SJCRH30 (cell line): ENCODE measurements at regions not wholly inside any gene's neighbourhood (a gene's known extent, or its start where the extent isn't known, plus 50 kb on each side); places are given as distances from the start of the nearest gene placed in this dataset.

Experiments used
- DNase-seq, 2 experiments: peaks; one replicate each; pipeline ENCODE4 v3.0.0-alpha.2; 2015 to 2020
- H3K27ac ChIP-seq: fragments of 250-450 bp; sonication (Bioruptor Pico); 2 replicates; pipeline ENCODE4 v1.5.1; 2020; ENCODE audit warnings: mild to moderate bottlenecking, moderate library complexity
- H3K27me3 ChIP-seq: fragments of 250-450 bp; sonication (Bioruptor Pico); 2 replicates; pipeline ENCODE4 v1.5.1; 2020; ENCODE audit warnings: mild to moderate bottlenecking, moderate library complexity
- H3K36me3 ChIP-seq: fragments of 250-450 bp; sonication (Bioruptor Pico); 2 replicates; pipeline ENCODE4 v1.5.1; 2020; ENCODE audit warnings: mild to moderate bottlenecking, moderate library complexity
- H3K4me1 ChIP-seq: fragments of 250-450 bp; sonication (Bioruptor Pico); 2 replicates; pipeline ENCODE4 v1.5.1; 2020; ENCODE audit warnings: mild to moderate bottlenecking, moderate library complexity
- H3K4me3 ChIP-seq: fragments of 250-450 bp; sonication (Bioruptor Pico); 2 replicates; pipeline ENCODE4 v1.5.1; 2020; ENCODE audit warnings: mild to moderate bottlenecking, moderate library complexity
- H3K9me3 ChIP-seq: fragments of 250-450 bp; sonication (Bioruptor Pico); replicated peaks from 2 replicates; pipeline ENCODE4 v1.5.1; 2020; ENCODE audit warnings: mild to moderate bottlenecking, moderate library complexity

GRCh38 chr9:18015116-18015515 lies 436.2 kb downstream of the SH3GL2 start:
- no peak for DNase-seq
- Histone ChIP-seq H3K4me1 (no peaks in the 10 kb centered on the region), H3K36me3 (no peaks in the 10 kb centered on the region), H3K27ac (no peak overlapping the region), H3K27me3 (no peaks in the 10 kb centered on the region), H3K9me3 (no peaks in the 10 kb centered on the region), H3K4me3 (no peak overlapping the region)

- Histone ChIP-seq H3K9me3 (no peaks in the 10 kb centered on the region), H3K27me3 (no peaks in the 10 kb centered on the region), H3K4me1 (no peaks in the 10 kb centered on the region)
These were observed 438.3 kb downstream of the SH3GL2 start for GRCh38 chr9:18017136-18017535.

GRCh38 chr9:18018221-18018620 lies 439.4 kb downstream of the SH3GL2 start:
- H3K9me3 ChIP-seq: no peaks in the 10 kb centered on the region
- H3K4me1 ChIP-seq: no peaks in the 10 kb centered on the region
- H3K36me3 ChIP-seq: no peaks in the 10 kb centered on the region
- H3K4me3 ChIP-seq: no peak overlapping the region
- H3K27me3 ChIP-seq: no peaks in the 10 kb centered on the region
- DNase-seq: no peak
- H3K27ac ChIP-seq: no peak overlapping the region

More at GRCh38 chr9:18017136-18017535, 438.3 kb downstream of the SH3GL2 start:
- Histone ChIP-seq H3K4me3 (no peak overlapping the region), H3K36me3 (no peaks in the 10 kb centered on the region), H3K27ac (no peak overlapping the region)
- DNase-seq: no peak

GRCh38 chr9:18018661-18019060 lies 439.8 kb downstream of the SH3GL2 start:
- H3K4me3 ChIP-seq: no peak overlapping the region
- H3K36me3 ChIP-seq: no peaks in the 10 kb centered on the region
- no peaks in the 10 kb centered on the region for H3K9me3 ChIP-seq
- no peak for DNase-seq
- no peaks in the 10 kb centered on the region for H3K27me3 ChIP-seq
- no peak overlapping the region for H3K27ac ChIP-seq
- no peaks in the 10 kb centered on the region for H3K4me1 ChIP-seq

- H3K27me3 ChIP-seq: no peaks in the 10 kb centered on the region
These were observed 441.4 kb downstream of the SH3GL2 start for GRCh38 chr9:18020121-18020745.

GRCh38 chr9:18022642-18023041 lies 443.8 kb downstream of the SH3GL2 start:
- H3K4me1 ChIP-seq: no peaks in the 10 kb centered on the region
- H3K9me3 ChIP-seq: no peaks in the 10 kb centered on the region
- no peaks in the 10 kb centered on the region for H3K27me3 ChIP-seq
- no peak for DNase-seq
- H3K4me3 ChIP-seq: no peak overlapping the region
- no peaks in the 10 kb centered on the region for H3K36me3 ChIP-seq
- no peak overlapping the region for H3K27ac ChIP-seq

More at GRCh38 chr9:18020121-18020745, 441.4 kb downstream of the SH3GL2 start:
- H3K27ac ChIP-seq: no peak overlapping the region
- no peaks in the 10 kb centered on the region for H3K9me3 ChIP-seq
- no peaks in the 10 kb centered on the region for H3K4me1 ChIP-seq
- no peak overlapping the region for H3K4me3 ChIP-seq
- H3K36me3 ChIP-seq: no peaks in the 10 kb centered on the region
- no peak for DNase-seq

GRCh38 chr9:18023332-18023731 lies 444.5 kb downstream of the SH3GL2 start:
- Histone ChIP-seq H3K4me1 (no peaks in the 10 kb centered on the region), H3K9me3 (no peaks in the 10 kb centered on the region), H3K27me3 (no peaks in the 10 kb centered on the region), H3K36me3 (no peaks in the 10 kb centered on the region), H3K27ac (no peak overlapping the region), H3K4me3 (no peak overlapping the region)
- DNase-seq: no peak

GRCh38 chr9:18032636-18033035 lies 441.3 kb upstream of the ADAMTSL1 start:
- Histone ChIP-seq H3K4me1 (no peaks in the 10 kb centered on the region), H3K9me3 (no peaks in the 10 kb centered on the region), H3K36me3 (no peaks in the 10 kb centered on the region), H3K4me3 (no peak overlapping the region), H3K27me3 (no peaks in the 10 kb centered on the region), H3K27ac (no peak overlapping the region)
- DNase-seq: no peak

GRCh38 chr9:18036422-18037187 lies 437.3 kb upstream of the ADAMTSL1 start:
- Histone ChIP-seq H3K4me3 (no peak overlapping the region), H3K36me3 (no peaks in the 10 kb centered on the region), H3K27me3 (no peaks in the 10 kb centered on the region), H3K27ac (no peak overlapping the region), H3K9me3 (no peaks in the 10 kb centered on the region), H3K4me1 (no peaks in the 10 kb centered on the region)
- no peak for DNase-seq

GRCh38 chr9:18037981-18038380 lies 436.0 kb upstream of the ADAMTSL1 start:
- no peaks in the 10 kb centered on the region for H3K27me3 ChIP-seq
- H3K4me3 ChIP-seq: no peak overlapping the region
- no peaks in the 10 kb centered on the region for H3K4me1 ChIP-seq
- no peak for DNase-seq
- H3K27ac ChIP-seq: no peak overlapping the region
- no peaks in the 10 kb centered on the region for H3K9me3 ChIP-seq
- H3K36me3 ChIP-seq: no peaks in the 10 kb centered on the region

- no peaks in the 10 kb centered on the region for H3K9me3 ChIP-seq
- no peak overlapping the region for H3K4me3 ChIP-seq
- H3K4me1 ChIP-seq: no peaks in the 10 kb centered on the region
- DNase-seq: no peak
- no peaks in the 10 kb centered on the region for H3K27me3 ChIP-seq
- no peaks in the 10 kb centered on the region for H3K36me3 ChIP-seq
- H3K27ac ChIP-seq: no peak overlapping the region
These were observed 433.6 kb upstream of the ADAMTSL1 start for GRCh38 chr9:18040327-18040726.

GRCh38 chr9:18043978-18044377 lies 430.0 kb upstream of the ADAMTSL1 start:
- no peaks in the 10 kb centered on the region for H3K36me3 ChIP-seq
- no peaks in the 10 kb centered on the region for H3K9me3 ChIP-seq
- no peak overlapping the region for H3K27ac ChIP-seq
- no peak for DNase-seq
- no peak overlapping the region for H3K4me3 ChIP-seq
- no peaks in the 10 kb centered on the region for H3K27me3 ChIP-seq
- H3K4me1 ChIP-seq: no peaks in the 10 kb centered on the region

GRCh38 chr9:18045326-18045725 lies 428.6 kb upstream of the ADAMTSL1 start:
- DNase-seq: no peak
- Histone ChIP-seq H3K36me3 (no peaks in the 10 kb centered on the region), H3K27ac (no peak overlapping the region), H3K27me3 (no peaks in the 10 kb centered on the region), H3K9me3 (no peaks in the 10 kb centered on the region), H3K4me3 (no peak overlapping the region), H3K4me1 (no peaks in the 10 kb centered on the region)

- Histone ChIP-seq H3K9me3 (no peaks in the 10 kb centered on the region), H3K27ac (no peak overlapping the region), H3K36me3 (no peaks in the 10 kb centered on the region), H3K27me3 (no peaks in the 10 kb centered on the region), H3K4me3 (no peak overlapping the region), H3K4me1 (no peaks in the 10 kb centered on the region)
- no peak for DNase-seq
These were observed 427.9 kb upstream of the ADAMTSL1 start for GRCh38 chr9:18046068-18046467.

- H3K4me3 ChIP-seq: no peak overlapping the region
- H3K9me3 ChIP-seq: no peaks in the 10 kb centered on the region
- H3K27ac ChIP-seq: no peak overlapping the region
- H3K36me3 ChIP-seq: no peaks in the 10 kb centered on the region
- no peaks in the 10 kb centered on the region for H3K27me3 ChIP-seq
- no peaks in the 10 kb centered on the region for H3K4me1 ChIP-seq
- DNase-seq: no peak
These were observed 422.3 kb upstream of the ADAMTSL1 start for GRCh38 chr9:18051638-18052037.

- H3K27me3 ChIP-seq: no peaks in the 10 kb centered on the region
- no peaks in the 10 kb centered on the region for H3K4me1 ChIP-seq
- no peak for DNase-seq
- H3K9me3 ChIP-seq: no peaks in the 10 kb centered on the region
- H3K4me3 ChIP-seq: no peak overlapping the region
- no peaks in the 10 kb centered on the region for H3K36me3 ChIP-seq
- H3K27ac ChIP-seq: no peak overlapping the region
These were observed 421.9 kb upstream of the ADAMTSL1 start for GRCh38 chr9:18052060-18052459.
